Loucy (cell line): ENCODE measurements at regions not wholly inside any gene's neighbourhood (a gene's known extent, or its start where the extent isn't known, plus 50 kb on each side); places are given as distances from the start of the nearest gene placed in this dataset.

Source experiments
- EZH2phosphoT487 ChIP-seq: fragments of 200-600 bp; IDR thresholded peaks from 2 replicates; pipeline ENCODE4 v1.6.1; 2018; ENCODE audit warnings: antibody characterized with exemption, mild to moderate bottlenecking, moderate library complexity, borderline replicate concordance
- TF ChIP-seq, protein P1 (sequence below): fragments of 200-600 bp; sonication (generic); conservative IDR thresholded peaks from 2 replicates; pipeline ENCODE4 v1.5.1; 2014; ENCODE audit warnings: mild to moderate bottlenecking, antibody characterized with exemption, low read length

DNA sequence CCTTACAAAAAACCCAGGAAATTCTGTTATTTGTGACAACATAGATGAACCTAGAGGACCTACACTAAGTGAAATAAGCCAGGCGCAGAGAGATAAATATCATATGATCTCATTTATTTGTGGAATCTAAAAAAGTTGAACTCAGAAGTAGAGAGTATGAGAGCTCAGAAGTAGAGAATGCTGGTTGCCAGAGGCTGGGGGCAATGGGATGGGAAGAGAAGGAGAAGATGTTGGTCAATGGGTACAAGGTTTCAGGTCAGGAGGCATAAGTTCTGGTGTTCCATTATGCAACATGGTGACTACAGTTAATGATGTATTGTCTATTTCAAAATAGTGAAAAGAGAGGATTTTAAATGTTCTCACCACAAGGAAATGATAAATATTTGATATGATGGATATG is 259.1 kb upstream of the POU3F1 start:
- TF ChIP-seq, protein P1, sequence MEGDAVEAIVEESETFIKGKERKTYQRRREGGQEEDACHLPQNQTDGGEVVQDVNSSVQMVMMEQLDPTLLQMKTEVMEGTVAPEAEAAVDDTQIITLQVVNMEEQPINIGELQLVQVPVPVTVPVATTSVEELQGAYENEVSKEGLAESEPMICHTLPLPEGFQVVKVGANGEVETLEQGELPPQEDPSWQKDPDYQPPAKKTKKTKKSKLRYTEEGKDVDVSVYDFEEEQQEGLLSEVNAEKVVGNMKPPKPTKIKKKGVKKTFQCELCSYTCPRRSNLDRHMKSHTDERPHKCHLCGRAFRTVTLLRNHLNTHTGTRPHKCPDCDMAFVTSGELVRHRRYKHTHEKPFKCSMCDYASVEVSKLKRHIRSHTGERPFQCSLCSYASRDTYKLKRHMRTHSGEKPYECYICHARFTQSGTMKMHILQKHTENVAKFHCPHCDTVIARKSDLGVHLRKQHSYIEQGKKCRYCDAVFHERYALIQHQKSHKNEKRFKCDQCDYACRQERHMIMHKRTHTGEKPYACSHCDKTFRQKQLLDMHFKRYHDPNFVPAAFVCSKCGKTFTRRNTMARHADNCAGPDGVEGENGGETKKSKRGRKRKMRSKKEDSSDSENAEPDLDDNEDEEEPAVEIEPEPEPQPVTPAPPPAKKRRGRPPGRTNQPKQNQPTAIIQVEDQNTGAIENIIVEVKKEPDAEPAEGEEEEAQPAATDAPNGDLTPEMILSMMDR, result no peak
- TF ChIP-seq EZH2phosphoT487, result no peak
